Liver (tissue), 8 donors: ENCODE measurements at regions not wholly inside any gene's neighbourhood (a gene's known extent, or its start where the extent isn't known, plus 50 kb on each side); places are given as distances from the start of the nearest gene placed in this dataset.

Experiments
- DNase-seq: peaks from one replicate; pipeline ENCODE4 v3.0.0-alpha.2; 2017; ENCODE audit warnings: low spot score
- H3K27ac ChIP-seq, 2 donors: one replicate each; pipeline ENCODE4 v1.7.0; 2013; ENCODE audit warnings: inconsistent platforms in 2 of 2, low read length in 2 of 2, control low read depth in 1 of 2, low read depth in 1 of 2, mild to moderate bottlenecking in 1 of 2
- H3K27me3 ChIP-seq, 4 donors: one replicate each; pipeline versions ENCODE4 v1.6.1 to v1.7.0; 2013; ENCODE audit warnings: low read length in 3 of 4, inconsistent platforms in 1 of 4, mild to moderate bottlenecking in 1 of 4, moderate library complexity in 1 of 4; ENCODE audit not compliant: control insufficient read depth in 4 of 4, insufficient read depth in 4 of 4
- H3K36me3 ChIP-seq, 4 donors: one replicate each; pipeline versions ENCODE4 v1.6.1 to v1.7.0; 2013; ENCODE audit warnings: low read length in 3 of 4, mild to moderate bottlenecking in 3 of 4, low read depth in 1 of 4, moderate library complexity in 1 of 4; ENCODE audit not compliant: control insufficient read depth in 4 of 4, insufficient read depth in 3 of 4
- H3K4me1 ChIP-seq, 4 donors: one replicate each; pipeline versions ENCODE4 v1.6.1 to v1.7.0; 2013; ENCODE audit warnings: low read length in 3 of 4, mild to moderate bottlenecking in 3 of 4, moderate library complexity in 1 of 4; ENCODE audit not compliant: control insufficient read depth in 4 of 4, insufficient read depth in 4 of 4
- H3K4me3 ChIP-seq, 3 donors: one replicate each; pipeline versions ENCODE4 v1.6.1 to v1.7.0; 2013; ENCODE audit warnings: low read length in 3 of 3, control low read depth in 1 of 3, low read depth in 1 of 3, mild to moderate bottlenecking in 1 of 3
- H3K9ac ChIP-seq, 2 donors: one replicate each; pipeline ENCODE4 v1.7.0; 2013; ENCODE audit warnings: low read length in 2 of 2, mild to moderate bottlenecking in 2 of 2, moderate library complexity in 2 of 2, control low read depth in 1 of 2, low read depth in 1 of 2
- H3K9me3 ChIP-seq, 4 donors: one replicate each; pipeline versions ENCODE4 v1.6.1 to v1.7.0; 2013; ENCODE audit warnings: low read length in 3 of 4; ENCODE audit not compliant: control insufficient read depth in 4 of 4
- EGR1 ChIP-seq, 2 donors: IDR thresholded peaks; 2 replicates each; pipeline ENCODE4 v1.6.1; 2016 to 2018; ENCODE audit warnings: antibody characterized with exemption in 2 of 2, low read depth in 2 of 2
- FOXA1 ChIP-seq: IDR thresholded peaks from 2 replicates; pipeline ENCODE4 v1.6.1; 2016; ENCODE audit warnings: antibody characterized with exemption
- FOXA2 ChIP-seq: IDR thresholded peaks from 2 replicates; pipeline ENCODE4 v1.6.1; 2016; ENCODE audit warnings: antibody characterized with exemption
- GABPA ChIP-seq, 2 donors: IDR thresholded peaks in 1 of 2; conservative IDR thresholded peaks in 1 of 2; 2 replicates each; pipeline ENCODE4 v1.6.1; 2016; ENCODE audit warnings: antibody characterized with exemption in 2 of 2, mild to moderate bottlenecking in 1 of 2, moderate library complexity in 1 of 2
- HNF4A ChIP-seq, 2 donors: conservative IDR thresholded peaks; 2 replicates each; pipeline ENCODE4 v1.6.1; 2016; ENCODE audit warnings: antibody characterized with exemption in 2 of 2, mild to moderate bottlenecking in 2 of 2
- HNF4G ChIP-seq: IDR thresholded peaks from 2 replicates; pipeline ENCODE4 v1.6.1; 2016; ENCODE audit warnings: antibody characterized with exemption
- JUND ChIP-seq, 2 donors: IDR thresholded peaks; 2 replicates each; pipeline ENCODE4 v1.6.1; 2016; ENCODE audit warnings: antibody characterized with exemption in 2 of 2
- NR2F2 ChIP-seq: IDR thresholded peaks from 2 replicates; pipeline ENCODE4 v1.6.1; 2016; ENCODE audit warnings: antibody characterized with exemption
- RAD21 ChIP-seq, 2 donors: IDR thresholded peaks; 2 replicates each; pipeline ENCODE4 v1.6.1; 2016; ENCODE audit warnings: antibody characterized with exemption in 2 of 2, mild to moderate bottlenecking in 2 of 2
- RXRA ChIP-seq, 2 donors: IDR thresholded peaks; 2 replicates each; pipeline ENCODE4 v1.6.1; 2017 to 2018; ENCODE audit warnings: antibody characterized with exemption in 2 of 2, mild to moderate bottlenecking in 1 of 2
- SP1 ChIP-seq: IDR thresholded peaks from 2 replicates; pipeline ENCODE4 v1.6.1; 2018; ENCODE audit warnings: antibody characterized with exemption, mild to moderate bottlenecking
- TAF1 ChIP-seq: conservative IDR thresholded peaks from 2 replicates; pipeline ENCODE4 v1.6.1; 2016; ENCODE audit warnings: antibody characterized with exemption, mild to moderate bottlenecking
- YY1 ChIP-seq: IDR thresholded peaks from 2 replicates; pipeline ENCODE4 v1.6.1; 2016; ENCODE audit warnings: antibody characterized with exemption, mild to moderate bottlenecking
- WGBS: extraction: QIAGEN DNeasy Blood & Tissue Kit; methylation state at CpG from one replicate; pipeline ENCODE4 v1.1.7; 2013; 5-methylcytosine and 5-hydroxymethylcytosine counted together
- TF ChIP-seq, protein P1 (sequence below): IDR thresholded peaks from 2 replicates; pipeline ENCODE4 v1.6.1; 2016; ENCODE audit warnings: antibody characterized with exemption, mild to moderate bottlenecking
- TF ChIP-seq, protein P2 (sequence below): IDR thresholded peaks from 2 replicates; pipeline ENCODE4 v1.6.1; 2016; ENCODE audit warnings: antibody characterized with exemption
- TF ChIP-seq, protein P3 (sequence below): fragments of 150-350 bp; IDR thresholded peaks from 2 replicates; pipeline ENCODE4 v1.5.1; 2017; ENCODE audit warnings: improper control_type of control experiment, low read depth, low read length; ENCODE audit not compliant: missing input control
- TF ChIP-seq, protein P4 (sequence below): IDR thresholded peaks from 2 replicates; pipeline ENCODE4 v1.6.1; 2016; ENCODE audit warnings: antibody characterized with exemption
- donor health status: healthy.
- donor health status: healthy.
- donor health status: healthy.
- donor health status: healthy.
- donor health status: healthy.

DNA sequence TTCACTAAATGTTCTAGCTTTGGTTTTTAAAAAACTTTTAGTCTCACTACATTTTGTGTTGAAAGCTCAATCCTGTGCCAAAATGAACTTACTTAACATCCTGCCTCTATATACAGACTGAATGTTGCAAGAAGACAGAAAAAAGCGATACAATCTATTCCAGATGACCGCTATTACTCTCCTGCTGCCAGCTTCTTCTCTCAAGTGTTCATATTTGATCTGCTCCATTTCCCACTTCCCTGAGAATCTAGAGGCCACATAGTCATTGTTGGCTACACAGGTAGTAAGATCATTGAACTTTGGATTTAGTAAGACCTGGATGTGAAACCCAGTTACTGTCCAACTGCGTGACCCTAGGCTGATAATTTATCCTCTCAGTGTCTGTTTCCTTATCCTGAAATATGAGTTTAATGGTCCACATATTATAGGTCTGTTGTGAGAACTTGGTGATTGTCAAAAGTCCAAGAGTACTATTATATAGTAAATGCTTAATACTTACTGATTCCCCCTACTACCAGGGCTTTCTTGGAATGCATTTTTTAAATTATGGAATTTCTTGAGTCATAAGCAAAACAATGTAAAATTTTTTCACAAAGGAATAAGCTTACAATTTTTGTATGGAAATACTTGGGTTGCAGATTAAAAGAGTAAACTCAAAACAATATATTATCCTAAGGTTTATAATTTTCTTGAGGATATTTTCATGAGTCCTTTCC, 976.8 kb upstream of the ADGRL3 start:
- DNase-seq, result no peak

DNA sequence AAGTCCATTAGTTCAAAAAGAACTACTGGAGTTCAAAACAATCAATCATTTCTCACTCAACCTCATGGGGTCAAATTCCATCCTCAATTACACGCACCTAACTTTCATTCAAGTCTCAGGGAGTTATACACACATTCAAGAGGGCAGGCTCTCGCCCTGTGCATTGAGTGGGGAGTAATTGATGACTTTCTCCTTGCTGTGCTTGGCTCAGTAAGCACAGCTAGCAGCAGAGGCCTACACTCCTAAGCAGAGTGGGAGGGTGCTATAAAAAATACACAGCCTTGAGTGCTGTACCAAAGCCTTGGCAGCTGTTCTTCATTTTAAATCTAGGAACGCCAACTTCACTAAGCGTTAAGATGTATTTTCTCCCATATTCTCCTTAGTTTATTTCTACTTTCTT, 958.3 kb upstream of the ADGRL3 start:
- 60% methylated on average over 4 of the region's 4 CpGs for WGBS
- no peaks in the 10 kb centered on the region for H3K36me3 ChIP-seq
- H3K27me3 ChIP-seq, result no peaks in the 10 kb centered on the region
- no peak for DNase-seq
- no peaks in the 10 kb centered on the region for H3K4me1 ChIP-seq
- no peaks in the 10 kb centered on the region for H3K9me3 ChIP-seq
- H3K27ac ChIP-seq, result no peak overlapping the region
- H3K9ac ChIP-seq, result no peak overlapping the region
- H3K4me3 ChIP-seq, result no peak overlapping the region
- no peak for TF ChIP-seq EGR1 (IDR thresholded peaks at IDR 0.05; ENCODE audit: low read depth in 2 of 2)
- TF ChIP-seq, protein P1, sequence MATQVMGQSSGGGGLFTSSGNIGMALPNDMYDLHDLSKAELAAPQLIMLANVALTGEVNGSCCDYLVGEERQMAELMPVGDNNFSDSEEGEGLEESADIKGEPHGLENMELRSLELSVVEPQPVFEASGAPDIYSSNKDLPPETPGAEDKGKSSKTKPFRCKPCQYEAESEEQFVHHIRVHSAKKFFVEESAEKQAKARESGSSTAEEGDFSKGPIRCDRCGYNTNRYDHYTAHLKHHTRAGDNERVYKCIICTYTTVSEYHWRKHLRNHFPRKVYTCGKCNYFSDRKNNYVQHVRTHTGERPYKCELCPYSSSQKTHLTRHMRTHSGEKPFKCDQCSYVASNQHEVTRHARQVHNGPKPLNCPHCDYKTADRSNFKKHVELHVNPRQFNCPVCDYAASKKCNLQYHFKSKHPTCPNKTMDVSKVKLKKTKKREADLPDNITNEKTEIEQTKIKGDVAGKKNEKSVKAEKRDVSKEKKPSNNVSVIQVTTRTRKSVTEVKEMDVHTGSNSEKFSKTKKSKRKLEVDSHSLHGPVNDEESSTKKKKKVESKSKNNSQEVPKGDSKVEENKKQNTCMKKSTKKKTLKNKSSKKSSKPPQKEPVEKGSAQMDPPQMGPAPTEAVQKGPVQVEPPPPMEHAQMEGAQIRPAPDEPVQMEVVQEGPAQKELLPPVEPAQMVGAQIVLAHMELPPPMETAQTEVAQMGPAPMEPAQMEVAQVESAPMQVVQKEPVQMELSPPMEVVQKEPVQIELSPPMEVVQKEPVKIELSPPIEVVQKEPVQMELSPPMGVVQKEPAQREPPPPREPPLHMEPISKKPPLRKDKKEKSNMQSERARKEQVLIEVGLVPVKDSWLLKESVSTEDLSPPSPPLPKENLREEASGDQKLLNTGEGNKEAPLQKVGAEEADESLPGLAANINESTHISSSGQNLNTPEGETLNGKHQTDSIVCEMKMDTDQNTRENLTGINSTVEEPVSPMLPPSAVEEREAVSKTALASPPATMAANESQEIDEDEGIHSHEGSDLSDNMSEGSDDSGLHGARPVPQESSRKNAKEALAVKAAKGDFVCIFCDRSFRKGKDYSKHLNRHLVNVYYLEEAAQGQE, result no peak
- no peak for TF ChIP-seq RAD21 (IDR thresholded peaks at IDR 0.05)
- TF ChIP-seq, protein P2, sequence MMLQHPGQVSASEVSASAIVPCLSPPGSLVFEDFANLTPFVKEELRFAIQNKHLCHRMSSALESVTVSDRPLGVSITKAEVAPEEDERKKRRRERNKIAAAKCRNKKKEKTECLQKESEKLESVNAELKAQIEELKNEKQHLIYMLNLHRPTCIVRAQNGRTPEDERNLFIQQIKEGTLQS, result no peak
- no peak for TF ChIP-seq TAF1
- TF ChIP-seq GABPA (IDR thresholded peaks at IDR 0.05 in 1 of 2, conservative IDR thresholded peaks at IDR 0.05 in 1 of 2), result no peak
- no peak for TF ChIP-seq YY1
- TF ChIP-seq HNF4G, result no peak
- TF ChIP-seq SP1, result no peak
- TF ChIP-seq RXRA (IDR thresholded peaks at IDR 0.05), result no peak
- TF ChIP-seq, protein P3, sequence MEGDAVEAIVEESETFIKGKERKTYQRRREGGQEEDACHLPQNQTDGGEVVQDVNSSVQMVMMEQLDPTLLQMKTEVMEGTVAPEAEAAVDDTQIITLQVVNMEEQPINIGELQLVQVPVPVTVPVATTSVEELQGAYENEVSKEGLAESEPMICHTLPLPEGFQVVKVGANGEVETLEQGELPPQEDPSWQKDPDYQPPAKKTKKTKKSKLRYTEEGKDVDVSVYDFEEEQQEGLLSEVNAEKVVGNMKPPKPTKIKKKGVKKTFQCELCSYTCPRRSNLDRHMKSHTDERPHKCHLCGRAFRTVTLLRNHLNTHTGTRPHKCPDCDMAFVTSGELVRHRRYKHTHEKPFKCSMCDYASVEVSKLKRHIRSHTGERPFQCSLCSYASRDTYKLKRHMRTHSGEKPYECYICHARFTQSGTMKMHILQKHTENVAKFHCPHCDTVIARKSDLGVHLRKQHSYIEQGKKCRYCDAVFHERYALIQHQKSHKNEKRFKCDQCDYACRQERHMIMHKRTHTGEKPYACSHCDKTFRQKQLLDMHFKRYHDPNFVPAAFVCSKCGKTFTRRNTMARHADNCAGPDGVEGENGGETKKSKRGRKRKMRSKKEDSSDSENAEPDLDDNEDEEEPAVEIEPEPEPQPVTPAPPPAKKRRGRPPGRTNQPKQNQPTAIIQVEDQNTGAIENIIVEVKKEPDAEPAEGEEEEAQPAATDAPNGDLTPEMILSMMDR, result no peak
- TF ChIP-seq HNF4A (conservative IDR thresholded peaks at IDR 0.05), result no peak
- TF ChIP-seq FOXA1, result no peak

More for the DNA sequence above, 976.8 kb upstream of the ADGRL3 start:
- no peaks in the 10 kb centered on the region for H3K36me3 ChIP-seq
- no peak overlapping the region for H3K27ac ChIP-seq
- no peaks in the 10 kb centered on the region for H3K9me3 ChIP-seq
- H3K27me3 ChIP-seq, result no peaks in the 10 kb centered on the region
- WGBS, result 75% methylated on average over 3 of the region's 3 CpGs
- no peak for TF ChIP-seq TAF1
- no peak for TF ChIP-seq GABPA (IDR thresholded peaks at IDR 0.05 in 1 of 2, conservative IDR thresholded peaks at IDR 0.05 in 1 of 2)
- no peak for TF ChIP-seq YY1
- TF ChIP-seq FOXA2, result no peak
- TF ChIP-seq, protein P4, sequence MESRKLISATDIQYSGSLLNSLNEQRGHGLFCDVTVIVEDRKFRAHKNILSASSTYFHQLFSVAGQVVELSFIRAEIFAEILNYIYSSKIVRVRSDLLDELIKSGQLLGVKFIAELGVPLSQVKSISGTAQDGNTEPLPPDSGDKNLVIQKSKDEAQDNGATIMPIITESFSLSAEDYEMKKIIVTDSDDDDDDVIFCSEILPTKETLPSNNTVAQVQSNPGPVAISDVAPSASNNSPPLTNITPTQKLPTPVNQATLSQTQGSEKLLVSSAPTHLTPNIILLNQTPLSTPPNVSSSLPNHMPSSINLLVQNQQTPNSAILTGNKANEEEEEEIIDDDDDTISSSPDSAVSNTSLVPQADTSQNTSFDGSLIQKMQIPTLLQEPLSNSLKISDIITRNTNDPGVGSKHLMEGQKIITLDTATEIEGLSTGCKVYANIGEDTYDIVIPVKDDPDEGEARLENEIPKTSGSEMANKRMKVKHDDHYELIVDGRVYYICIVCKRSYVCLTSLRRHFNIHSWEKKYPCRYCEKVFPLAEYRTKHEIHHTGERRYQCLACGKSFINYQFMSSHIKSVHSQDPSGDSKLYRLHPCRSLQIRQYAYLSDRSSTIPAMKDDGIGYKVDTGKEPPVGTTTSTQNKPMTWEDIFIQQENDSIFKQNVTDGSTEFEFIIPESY, result no peak
- TF ChIP-seq HNF4G, result no peak
- TF ChIP-seq, protein P2, result no peak
- no peak for TF ChIP-seq RAD21 (IDR thresholded peaks at IDR 0.05)
- TF ChIP-seq, protein P1, result no peak
- no peak for TF ChIP-seq HNF4A (conservative IDR thresholded peaks at IDR 0.05)
- TF ChIP-seq EGR1 (IDR thresholded peaks at IDR 0.05; ENCODE audit: low read depth in 2 of 2), result no peak
- no peak for TF ChIP-seq JUND (IDR thresholded peaks at IDR 0.05)
- no peak for TF ChIP-seq FOXA1
- no peak for TF ChIP-seq NR2F2
- no peaks in the 10 kb centered on the region for H3K4me1 ChIP-seq
- no peak overlapping the region for H3K4me3 ChIP-seq
- no peak overlapping the region for H3K9ac ChIP-seq
